HG03097 (cell line): ENCODE measurements at regions not wholly inside any gene's neighbourhood (a gene's known extent, or its start where the extent isn't known, plus 50 kb on each side); places are given as distances from the start of the nearest gene placed in this dataset.

Experiments
- ATAC-seq: cut with Tn5 transposase; IDR thresholded peaks from one replicate; pipeline ENCODE4 v1.9.1; 2021; ENCODE audit not compliant: unreplicated experiment, low FRiP score

DNA sequence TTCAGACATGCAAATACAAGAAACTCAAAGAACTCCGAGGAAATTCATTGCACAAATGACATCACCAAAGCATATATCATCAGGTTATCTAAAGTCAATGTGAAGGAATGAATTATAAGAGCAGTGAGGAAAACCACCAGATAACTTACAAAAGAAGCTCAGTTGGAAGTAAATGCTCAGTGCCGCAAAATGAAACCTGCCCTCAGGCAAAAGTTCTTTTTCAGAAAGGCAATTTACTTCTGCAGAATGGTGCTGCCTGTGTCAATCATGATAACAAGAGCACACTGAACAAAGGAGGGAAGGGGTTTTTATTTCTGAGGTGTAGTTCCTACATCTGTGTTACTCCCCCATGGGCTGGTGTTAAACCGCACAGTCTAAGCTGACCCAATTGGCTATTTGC, 550.6 kb upstream of the SEMA3D start:
- no peak for ATAC-seq

DNA sequence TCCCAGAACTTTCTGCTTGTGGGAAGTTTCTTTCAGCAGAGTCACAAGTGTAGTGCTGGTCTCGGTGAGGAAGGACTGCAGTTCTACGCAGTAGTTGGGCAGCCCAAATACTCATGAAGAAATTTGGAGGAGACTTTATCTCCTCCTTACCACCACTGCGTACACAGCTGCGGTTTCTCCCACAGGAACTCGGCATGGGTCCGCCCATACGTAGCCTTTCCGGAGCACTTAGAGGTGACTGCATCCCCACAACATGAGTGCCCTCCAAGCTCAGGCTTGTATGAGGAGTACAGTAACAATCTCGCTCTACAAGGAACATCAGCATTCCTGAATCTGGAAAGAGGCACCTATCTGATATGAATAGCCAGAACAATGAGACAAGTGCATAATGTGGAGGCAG, 549.2 kb upstream of the SEMA3D start:
- no peak for ATAC-seq

DNA sequence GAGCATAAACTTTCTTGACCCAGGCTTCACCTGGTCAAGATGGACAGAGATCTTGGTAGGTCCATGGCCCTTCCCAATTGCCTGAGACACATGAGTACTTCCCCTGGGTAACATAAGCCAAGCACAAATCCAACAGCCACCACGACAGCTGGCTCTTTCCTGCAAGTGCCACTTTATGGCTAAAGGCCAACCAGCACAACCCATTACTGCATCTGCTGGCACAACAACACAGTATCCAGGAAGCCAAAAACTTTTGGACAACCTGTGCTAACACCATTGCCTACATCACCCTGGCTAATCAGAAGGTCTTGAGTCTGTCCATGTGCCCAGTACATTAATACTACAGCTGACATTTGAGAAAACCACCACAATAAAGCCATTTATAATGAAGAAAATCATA, 548.0 kb upstream of the SEMA3D start:
- ATAC-seq, result no peak

DNA sequence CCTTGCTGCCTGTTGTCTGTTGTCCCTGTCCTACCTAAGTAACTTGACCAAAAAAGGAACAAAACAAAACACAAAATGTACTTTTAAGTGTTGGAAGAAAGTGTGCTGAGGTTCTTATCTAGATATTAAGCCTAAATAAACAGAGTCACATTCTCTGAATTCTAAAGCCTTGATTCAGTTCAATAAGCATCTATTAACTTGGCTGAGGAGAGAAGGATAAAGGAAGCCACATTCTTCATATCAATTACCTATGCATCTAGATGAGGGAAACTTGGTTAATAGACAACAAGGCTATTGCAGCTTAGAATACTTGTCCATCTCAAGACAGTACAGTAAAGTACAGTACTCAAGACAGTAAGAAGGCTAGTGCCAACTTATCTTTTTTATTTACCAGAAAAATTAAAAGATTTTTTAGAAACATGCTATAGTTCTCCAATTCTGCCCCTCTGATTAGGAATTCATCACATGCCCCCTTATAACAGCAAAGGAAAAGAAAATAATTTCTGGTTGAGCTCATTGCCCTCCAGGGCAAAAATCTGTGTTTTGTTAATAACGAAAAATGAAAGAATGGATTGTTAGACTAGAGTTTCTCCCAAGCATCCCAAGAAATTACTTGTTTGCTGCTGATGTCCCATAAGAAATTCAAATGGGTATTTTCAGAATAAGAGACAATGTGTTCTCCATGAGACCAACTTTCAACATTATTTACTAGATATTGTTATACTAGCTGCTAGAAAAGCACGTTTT, 546.5 kb upstream of the SEMA3D start:
- ATAC-seq, result no peak

DNA sequence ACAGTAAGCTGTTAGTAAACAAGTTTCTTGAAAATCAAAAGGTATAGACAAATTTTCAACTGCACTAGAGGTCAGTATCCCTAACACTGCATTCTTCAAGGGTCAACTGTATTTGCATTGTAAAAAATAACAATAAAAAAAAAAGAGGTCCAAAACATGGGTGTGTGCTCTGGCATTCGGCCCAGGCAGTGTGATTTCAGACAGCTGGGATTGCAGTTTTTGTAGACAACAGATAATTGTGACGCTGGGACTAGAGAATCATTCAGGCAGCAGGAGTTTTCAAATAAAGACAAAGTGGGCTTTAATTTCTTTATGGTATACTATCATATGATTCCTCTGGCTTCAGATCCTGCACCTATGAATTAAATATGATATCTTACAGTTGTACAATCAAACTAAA, 543.2 kb upstream of the SEMA3D start:
- ATAC-seq, result no peak

DNA sequence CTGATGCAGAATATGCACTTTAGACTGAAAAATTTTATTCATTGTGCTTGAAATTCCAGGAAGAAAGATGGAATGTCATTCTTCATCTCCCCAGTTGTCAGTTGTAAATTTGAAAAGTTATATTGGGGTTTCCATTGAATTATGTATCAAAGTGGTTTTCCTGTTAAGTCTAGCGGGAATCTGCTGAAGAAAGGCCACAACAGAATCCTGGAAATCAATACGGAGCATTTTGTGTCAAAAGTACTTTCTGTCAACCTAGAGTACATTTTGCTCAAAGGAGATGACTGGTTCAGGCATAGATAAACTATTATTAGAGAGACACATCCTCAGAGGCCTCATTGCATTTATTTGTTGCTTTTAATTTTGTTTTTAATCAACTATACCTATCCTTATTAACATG, 538.2 kb upstream of the SEMA3D start:
- ATAC-seq, result no peak

DNA sequence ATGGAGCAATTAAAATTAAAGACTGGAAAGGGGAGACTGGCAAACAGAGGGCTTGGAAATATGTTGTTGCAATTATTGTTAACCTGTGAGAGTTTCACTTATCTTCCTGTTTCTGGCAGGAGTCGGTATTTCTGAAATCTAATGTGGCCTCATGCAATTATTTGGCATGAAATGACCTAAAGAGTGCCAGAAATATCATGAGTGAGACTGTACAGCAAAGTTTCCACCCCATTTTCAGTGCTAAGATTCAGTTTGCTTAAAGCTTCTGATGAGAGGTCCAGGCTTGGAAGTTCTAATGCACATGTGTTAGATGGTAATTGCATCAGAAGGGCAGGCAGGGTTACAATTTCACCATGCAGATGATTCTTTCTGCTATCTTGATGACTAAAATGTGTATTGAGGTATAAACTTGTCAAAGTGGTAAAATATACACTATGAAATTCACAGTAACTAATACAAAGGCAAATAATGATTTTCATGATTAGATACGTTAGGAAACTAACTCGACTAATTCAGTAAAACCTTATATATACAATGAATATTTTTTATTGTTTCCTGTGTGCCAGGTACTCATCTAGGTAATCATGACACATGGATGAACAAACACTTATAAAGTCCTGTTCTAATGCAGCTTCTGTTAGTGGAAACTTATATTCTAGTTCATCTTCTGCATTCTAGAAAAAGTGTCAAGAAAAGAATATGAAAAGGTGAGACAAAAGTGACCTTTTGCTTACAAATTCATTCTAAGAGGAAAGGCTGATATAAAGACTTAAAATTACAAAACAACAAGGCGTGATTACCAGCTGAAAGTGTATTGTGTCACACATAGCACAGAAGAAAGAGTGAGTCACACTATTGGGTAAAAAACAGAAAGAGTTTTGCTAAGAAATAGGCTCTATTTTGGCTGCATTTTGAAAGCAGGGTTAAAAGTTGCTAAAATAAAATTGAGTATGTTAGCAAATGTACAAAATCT, 533.4 kb upstream of the SEMA3D start:
- no peak for ATAC-seq

DNA sequence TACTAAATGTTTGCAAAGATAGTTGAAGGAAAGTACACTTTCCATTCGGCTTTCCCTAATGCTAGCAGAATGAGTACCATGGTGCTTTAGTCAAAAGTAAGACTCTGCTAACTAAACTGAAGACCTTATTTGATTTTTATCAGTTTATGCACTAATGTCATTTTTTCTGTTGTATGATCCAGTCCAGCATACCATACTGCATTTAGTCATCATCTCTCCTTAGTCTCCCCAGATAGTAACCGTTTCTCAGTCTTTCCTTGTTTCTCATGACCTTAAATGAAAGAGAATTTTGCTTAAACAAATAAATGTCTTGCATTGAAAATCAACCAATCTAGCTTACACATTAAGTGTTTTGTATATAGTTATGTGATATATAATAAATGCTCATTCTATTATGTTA, 529.5 kb upstream of the SEMA3D start:
- ATAC-seq, result no peak

DNA sequence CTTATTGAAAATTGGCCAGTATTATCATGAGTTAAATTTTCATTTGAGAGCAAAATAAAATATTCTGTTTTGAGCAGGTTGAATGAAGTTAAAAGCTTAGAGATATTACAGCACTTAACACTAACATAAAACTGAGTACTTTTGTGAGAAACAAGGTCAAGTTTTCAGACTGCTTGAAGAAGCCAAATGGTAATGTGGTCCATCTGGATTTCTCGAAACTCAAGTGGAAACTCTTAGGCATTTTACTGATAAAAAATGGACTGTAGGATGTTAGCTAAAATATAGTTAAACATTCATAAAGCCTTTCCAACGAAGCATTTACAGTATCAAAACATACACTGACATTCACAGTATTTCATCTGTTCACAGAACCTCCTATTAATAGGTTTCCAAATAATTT, 528.1 kb upstream of the SEMA3D start:
- ATAC-seq, result no peak

DNA sequence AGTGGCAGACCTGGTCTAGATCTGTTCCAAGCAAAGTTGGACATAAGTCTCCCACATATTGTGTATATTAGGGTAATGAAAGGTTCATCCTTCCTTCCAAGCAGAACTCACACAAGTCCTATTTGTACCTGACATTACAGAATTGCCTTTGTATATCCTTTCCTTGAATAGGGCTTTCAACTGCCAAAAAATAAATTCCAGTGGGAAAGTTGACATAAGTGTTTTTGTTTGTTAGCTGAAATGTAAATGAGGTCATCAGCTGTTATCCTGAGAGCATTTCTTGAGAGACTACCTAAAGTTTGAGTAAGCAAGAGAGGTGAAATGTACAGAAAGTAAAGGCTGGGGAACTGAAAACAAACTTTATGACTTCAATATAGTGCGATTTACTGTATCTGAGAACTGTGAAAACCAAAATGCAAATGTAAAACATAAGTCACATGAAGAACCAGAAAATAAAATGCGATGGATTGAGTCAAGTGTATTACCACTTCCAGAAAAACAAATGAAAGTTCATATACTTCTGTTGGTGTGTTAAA, 527.3 kb upstream of the SEMA3D start:
- ATAC-seq, result no peak

DNA sequence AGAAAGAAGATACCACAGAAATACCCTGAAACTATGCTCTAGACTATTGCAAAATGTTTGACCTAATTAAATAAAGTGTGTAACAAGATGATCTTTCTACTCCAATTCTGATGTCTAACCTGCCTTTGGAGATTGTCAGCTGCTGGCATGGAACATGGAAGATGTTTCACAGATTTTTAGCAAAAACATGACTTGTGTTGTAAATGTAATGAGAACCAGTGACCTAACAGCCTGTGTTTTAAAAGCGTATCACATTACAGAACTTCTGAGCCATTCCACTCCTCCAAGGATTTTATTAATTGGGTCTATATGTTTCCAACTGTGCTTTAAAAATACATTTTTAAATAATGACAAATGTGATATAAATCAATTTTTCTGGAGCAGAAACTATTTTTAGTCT, 526.3 kb upstream of the SEMA3D start:
- no peak for ATAC-seq

DNA sequence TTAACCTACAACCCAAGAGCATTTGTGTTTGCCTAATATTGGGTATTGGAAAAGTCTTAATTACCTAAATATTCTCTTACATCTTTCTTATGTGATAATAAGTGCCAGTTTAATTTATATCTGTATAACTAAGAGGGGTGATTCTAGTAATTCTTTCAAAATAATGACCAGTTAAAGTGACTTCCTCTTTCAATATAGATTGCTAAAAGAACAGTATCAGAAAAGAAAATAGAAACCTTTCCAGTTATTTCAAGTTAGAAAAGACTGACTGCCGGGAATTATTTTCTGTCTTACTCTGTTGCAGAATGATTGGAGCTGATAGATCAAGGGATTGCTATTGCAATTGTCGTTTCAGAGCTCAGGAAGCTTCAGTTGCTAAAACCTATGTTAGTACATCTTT, 525.0 kb upstream of the SEMA3D start:
- ATAC-seq, result no peak

DNA sequence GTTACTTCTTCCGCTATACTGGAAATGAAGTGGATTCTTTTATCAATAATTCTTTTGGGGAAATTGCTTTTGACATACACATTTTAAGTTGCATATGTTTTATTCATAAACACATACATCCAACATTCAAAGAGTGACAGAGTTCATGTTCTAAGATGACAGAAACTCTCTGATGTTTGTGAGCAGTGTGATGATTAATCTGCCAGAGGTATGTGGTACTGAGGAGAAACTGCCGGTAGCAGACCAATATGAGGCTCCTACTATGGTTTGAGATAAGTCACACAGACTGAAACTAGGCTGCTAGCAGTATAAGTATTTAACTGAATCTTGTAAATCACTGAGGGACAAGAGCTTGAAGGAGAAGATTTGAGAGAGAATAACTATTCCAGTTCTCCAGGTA, 524.1 kb upstream of the SEMA3D start:
- ATAC-seq, result no peak

DNA sequence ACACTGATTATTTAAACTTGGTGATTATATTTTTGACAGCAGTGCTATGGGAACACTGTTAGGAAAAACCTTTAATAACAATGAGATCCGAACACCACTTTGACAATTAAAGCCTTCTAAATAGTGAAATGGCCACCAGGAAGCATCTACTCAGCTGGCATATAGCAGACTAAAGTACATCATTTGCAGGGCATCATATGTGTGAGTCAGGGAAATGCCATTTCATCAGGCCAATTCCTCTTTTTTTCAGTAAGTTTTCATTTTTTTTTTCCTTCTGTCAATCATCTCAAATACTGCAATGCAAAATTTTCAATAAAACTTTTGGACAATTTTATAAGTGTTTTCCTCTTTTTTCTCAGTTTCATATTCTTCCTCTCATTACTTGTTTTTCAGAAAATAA, 521.4 kb upstream of the SEMA3D start:
- no peak for ATAC-seq

DNA sequence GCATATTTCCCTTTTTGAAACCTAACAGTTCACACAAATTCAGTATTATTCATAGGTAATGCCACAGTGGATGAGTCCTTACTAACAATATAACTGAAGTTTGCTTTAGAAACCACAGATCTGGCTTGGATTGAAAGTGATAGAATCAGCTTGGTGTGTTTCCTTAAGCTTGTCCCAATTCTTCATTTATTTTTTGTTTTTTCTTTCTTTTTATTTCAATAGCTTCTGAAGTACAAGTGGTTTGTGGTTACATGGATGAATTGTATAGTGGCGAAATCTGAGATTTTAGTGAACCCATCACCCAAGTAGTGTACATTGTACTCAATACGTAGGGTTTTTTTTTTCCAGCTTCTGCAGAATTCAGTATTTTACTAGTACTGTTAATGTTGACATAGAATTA, 518.2 kb upstream of the SEMA3D start:
- ATAC-seq, result no peak

DNA sequence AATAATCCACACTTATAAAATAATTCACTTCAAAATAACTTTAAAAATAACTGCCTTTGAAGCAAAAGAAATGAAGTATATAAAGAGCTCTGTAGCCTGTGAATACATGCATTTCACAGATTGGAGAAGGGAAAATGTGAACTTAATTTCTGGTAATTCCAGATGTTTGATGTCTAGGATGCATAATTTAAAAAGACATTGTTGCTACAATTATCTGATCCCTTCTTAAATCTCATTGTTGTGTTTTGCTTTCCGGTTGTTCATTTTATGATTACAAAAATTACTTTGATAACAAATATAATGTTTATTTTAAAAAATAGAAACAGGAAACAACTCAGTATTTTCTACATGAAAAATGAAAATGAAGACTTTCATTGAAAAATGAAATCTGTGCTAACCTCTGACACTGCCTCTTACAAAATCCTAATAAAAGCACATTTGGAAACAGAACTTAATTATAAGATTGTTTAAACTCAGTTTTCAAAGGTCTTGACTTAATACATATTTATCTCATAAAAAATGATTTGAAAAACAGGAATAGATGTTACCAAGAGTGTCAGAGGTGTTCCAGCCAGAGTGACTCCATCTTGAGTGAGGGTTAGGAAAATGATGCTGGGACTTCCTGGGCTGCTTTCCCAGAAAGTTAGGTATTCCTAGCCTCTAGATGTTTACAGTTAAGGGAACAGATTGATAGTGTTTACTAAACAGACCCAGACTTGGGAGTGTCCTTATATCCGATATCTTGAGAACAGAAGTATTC, 516.6 kb upstream of the SEMA3D start:
- ATAC-seq, result no peak

DNA sequence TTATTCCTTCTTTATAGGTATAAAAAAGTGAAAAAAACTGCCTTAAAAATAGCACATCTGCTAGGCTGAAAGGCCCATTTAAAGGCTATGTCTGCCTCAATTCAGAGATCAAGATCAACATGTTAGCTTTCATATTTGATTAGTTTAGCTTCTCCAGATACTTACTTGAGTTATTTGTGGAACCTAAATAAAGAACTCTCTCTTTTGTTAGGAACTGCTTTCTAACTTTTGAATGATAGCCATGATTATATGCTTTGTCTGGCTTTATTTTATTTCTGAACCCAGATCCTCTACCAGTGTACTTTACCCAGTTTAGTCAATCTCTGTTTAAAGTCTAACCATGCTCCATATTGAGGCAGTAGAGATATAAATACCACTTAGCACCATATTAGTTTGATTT, 515.5 kb upstream of the SEMA3D start:
- no peak for ATAC-seq

DNA sequence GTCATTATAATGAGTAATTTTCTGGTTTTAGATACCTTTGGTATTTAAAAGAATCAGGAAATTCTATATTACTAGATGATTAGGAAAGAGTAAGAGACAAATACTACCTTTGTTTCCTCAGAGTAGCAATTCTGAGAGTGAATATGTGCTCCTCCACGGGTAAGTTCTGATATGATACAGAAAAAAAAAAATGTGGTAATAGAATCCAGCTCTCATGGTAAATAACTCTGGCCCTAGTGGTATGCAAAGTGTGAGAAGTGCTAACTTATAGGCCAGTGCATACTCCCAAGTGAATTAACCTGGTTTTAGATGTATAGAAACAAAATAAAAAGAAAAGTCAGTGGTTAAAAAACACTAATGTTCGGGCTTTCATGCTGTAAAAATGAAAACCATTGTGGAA, 512.6 kb upstream of the SEMA3D start:
- peak; percentile 72 for ATAC-seq

DNA sequence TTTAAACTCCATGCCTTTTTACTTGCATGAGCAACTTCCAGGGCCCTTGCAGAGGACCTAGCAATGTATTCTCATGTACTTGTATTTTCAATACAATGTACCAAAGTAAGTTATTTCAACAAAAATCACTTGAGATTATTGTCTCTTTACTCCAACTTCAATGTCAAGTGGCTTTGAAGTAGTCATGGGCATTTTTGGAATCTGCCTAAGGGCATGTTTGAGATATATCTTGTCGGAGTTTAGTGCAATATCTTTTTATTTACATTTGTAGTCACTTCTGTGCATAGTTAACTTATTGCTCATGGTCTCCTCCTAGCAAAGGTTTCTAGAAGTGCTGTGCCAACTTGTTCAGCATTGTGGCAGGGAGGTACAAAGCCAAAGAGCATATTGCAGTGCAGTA, 508.7 kb upstream of the SEMA3D start:
- ATAC-seq, result no peak

DNA sequence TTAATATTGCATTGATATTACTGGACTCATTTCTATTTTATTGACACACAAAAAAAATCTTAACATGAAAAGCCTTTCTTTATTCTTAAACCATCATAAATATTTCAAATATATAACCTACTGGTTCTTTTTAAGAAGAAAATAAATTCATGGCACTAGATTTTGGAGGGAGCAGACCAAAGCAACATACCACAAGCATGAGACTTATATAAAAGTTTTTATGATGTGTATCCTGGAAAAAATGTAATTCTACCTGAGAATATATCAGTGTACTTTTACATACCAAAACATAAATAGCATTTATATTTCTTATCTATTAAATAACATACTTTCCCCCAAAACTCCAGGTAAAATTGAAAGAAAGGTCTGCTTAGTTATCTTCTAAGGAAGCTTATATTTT, 508.2 kb upstream of the SEMA3D start:
- no peak for ATAC-seq

DNA sequence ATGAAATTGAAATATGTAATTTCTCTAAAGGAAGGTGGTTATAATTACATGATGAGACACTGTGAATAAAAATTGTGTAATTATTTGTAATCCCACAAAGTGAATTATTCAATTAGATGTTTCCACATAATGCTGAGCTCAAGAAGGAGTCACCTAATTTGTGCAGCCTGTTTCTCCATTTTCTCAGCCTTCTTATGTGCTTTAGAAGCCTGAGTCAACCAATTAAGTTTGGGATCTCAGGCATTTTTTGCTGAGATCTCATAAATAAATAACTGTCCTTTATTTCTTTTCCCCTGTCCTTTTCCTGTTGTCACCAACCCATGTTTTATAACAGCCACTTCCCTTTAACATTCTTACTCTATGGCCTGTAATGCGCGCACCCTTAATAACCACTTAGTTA, 506.5 kb upstream of the SEMA3D start:
- no peak for ATAC-seq
